ENCODE measurements at regions not wholly inside any gene's neighbourhood (a gene's known extent, or its start where the extent isn't known, plus 50 kb on each side); places are given as distances from the start of the nearest gene placed in this dataset.

DNA sequence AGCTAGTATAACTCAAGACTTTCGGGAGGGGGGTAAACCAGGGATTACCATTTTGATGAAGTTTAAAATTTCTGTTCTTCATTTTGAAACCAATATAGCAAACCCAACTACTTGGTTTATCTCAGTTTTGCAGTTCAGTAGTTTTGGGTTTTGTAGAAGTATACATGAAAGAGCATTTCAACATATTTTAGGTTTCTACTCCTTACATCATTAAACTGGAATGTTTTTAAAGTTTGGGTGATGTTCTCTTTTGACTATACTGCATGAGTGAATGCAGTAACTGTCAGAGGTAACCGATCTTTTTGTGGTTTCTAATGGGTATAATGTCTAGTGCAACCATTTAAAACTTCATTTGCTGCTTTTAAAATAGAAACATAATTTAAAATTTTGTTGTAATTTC, 248.3 kb upstream of the MAD2L1 start:
- TF ChIP-seq ZNF274 (IDR thresholded peaks at IDR 0.05; ENCODE audit: low read depth, low read length) (no peak), YY1 (IDR thresholded peaks at IDR 0.05; ENCODE audit: insufficient read depth, insufficient read length) (no peak), SUZ12 (IDR thresholded peaks at IDR 0.05; ENCODE audit: extremely low read depth, insufficient read depth, insufficient read length) (no peak)
